OCI-LY3 (cell line): ENCODE measurements at regions not wholly inside any gene's neighbourhood (a gene's known extent, or its start where the extent isn't known, plus 50 kb on each side); places are given as distances from the start of the nearest gene placed in this dataset.

Experiments used
- H2AFZ ChIP-seq: fragments of 200-600, 300-600 bp; shearing (Covaris generic); 2 replicates; pipeline ENCODE4 v1.6.0; 2014; ENCODE audit warnings: antibody characterized with exemption, low read depth, low read length
- H3K27ac ChIP-seq: fragments of 200-600, 300-600 bp; sonication (generic); 2 replicates; pipeline ENCODE4 v1.5.1; 2014; ENCODE audit warnings: mild to moderate bottlenecking, low read length, moderate library complexity, mixed read lengths
- H3K27me3 ChIP-seq: fragments of 200-600, 300-600 bp; sonication (generic); 2 replicates; pipeline ENCODE4 v1.6.1; 2014; ENCODE audit warnings: low read depth, low read length, mixed read lengths
- H3K36me3 ChIP-seq: fragments of 200-600, 300-600 bp; sonication (generic); replicated peaks from 2 replicates; pipeline ENCODE3; 2014; ENCODE audit warnings: low read depth, low read length, mixed read lengths
- H3K4me1 ChIP-seq: fragments of 300-600, 200-600 bp; sonication (generic); 2 replicates; pipeline ENCODE4 v1.6.1; 2014; ENCODE audit warnings: low read length, mixed read lengths
- H3K4me2 ChIP-seq: fragments of 200-600, 300-600 bp; sonication (generic); 2 replicates; pipeline ENCODE4 v1.6.1; 2014; ENCODE audit warnings: low read length, mixed read lengths
- H3K4me3 ChIP-seq: fragments of 300-600, 200-600 bp; sonication (generic); 2 replicates; pipeline ENCODE4 v1.5.1; 2014; ENCODE audit warnings: antibody characterized with exemption, mild to moderate bottlenecking, low read length, moderate library complexity
- H3K79me2 ChIP-seq: fragments of 300-600, 200-600 bp; shearing (Covaris generic); 2 replicates; pipeline ENCODE4 v1.6.1; 2014; ENCODE audit warnings: mild to moderate bottlenecking, low read length, mixed read lengths
- H3K9ac ChIP-seq: fragments of 300-600, 200-600 bp; shearing (Covaris generic); 2 replicates; pipeline ENCODE4 v1.6.0; 2014; ENCODE audit warnings: mild to moderate bottlenecking, low read length, moderate library complexity
- H3K9me3 ChIP-seq: fragments of 200-600, 300-600 bp; shearing (Covaris generic); 2 replicates; pipeline ENCODE4 v1.6.1; 2014; ENCODE audit warnings: low read length, mixed read lengths; ENCODE audit not compliant: insufficient read depth
- H4K20me1 ChIP-seq: fragments of 200-600, 300-600 bp; sonication (generic); 2 replicates; pipeline ENCODE4 v1.6.1; 2016; ENCODE audit warnings: low read length, mixed read lengths; ENCODE audit not compliant: insufficient read depth
- EZH2phosphoT487 ChIP-seq: fragments of 200-600 bp; shearing (Covaris generic); IDR thresholded peaks from 2 replicates; pipeline ENCODE4 v1.6.1; 2018; ENCODE audit warnings: antibody characterized with exemption, mixed run types, low read depth
- TF ChIP-seq, protein P1 (sequence below): fragments of 200-600, 300-600 bp; sonication (generic); IDR thresholded peaks from 2 replicates; pipeline ENCODE4 v1.5.1; 2014; ENCODE audit warnings: antibody characterized with exemption, low read length, low read depth

DNA sequence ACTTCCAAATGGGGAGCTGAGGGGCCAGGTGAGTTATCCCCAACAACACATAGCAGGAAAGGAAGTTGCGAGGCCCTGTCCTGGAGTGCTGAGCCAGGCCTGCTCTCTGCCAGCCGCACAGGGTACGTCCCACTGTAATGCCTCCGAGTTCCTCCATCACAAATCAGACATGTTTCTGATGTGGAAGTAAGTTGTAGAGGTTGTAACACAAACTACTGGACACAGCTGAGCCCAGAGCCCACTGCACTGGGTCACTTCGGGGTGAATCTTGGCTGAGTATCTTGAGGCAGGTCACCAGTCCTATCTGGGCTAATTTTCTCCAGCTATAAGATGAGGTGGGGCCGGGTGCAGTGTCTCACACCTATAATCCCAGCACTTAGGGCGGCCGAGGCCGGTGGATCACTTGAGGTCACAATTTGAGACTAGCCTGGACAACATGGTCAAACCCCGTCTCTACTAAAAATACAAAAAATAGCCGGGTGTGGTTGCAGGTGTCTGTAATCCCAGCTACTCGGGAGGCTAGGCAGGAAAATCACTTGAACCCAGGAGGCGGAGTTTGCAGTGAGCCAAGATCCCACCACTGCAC lies 100.8 kb upstream of the CDH5 start:
- Histone ChIP-seq H4K20me1 (no peaks in the 10 kb centered on the region), H2AFZ (no peak overlapping the region), H3K27me3 (peaks cover 20% of the 10 kb centered on the region), H3K79me2 (no peaks in the 10 kb centered on the region), H3K4me3 (no peak overlapping the region), H3K4me1 (peaks cover 4% of the 10 kb centered on the region; the same call in 1 of the 2 replicates), H3K36me3 (no peaks in the 10 kb centered on the region), H3K4me2 (no peak overlapping the region), H3K9ac (no peak overlapping the region), H3K9me3 (no peaks in the 10 kb centered on the region), H3K27ac (no peak overlapping the region)
- TF ChIP-seq EZH2phosphoT487 = no peak
- TF ChIP-seq, protein P1, sequence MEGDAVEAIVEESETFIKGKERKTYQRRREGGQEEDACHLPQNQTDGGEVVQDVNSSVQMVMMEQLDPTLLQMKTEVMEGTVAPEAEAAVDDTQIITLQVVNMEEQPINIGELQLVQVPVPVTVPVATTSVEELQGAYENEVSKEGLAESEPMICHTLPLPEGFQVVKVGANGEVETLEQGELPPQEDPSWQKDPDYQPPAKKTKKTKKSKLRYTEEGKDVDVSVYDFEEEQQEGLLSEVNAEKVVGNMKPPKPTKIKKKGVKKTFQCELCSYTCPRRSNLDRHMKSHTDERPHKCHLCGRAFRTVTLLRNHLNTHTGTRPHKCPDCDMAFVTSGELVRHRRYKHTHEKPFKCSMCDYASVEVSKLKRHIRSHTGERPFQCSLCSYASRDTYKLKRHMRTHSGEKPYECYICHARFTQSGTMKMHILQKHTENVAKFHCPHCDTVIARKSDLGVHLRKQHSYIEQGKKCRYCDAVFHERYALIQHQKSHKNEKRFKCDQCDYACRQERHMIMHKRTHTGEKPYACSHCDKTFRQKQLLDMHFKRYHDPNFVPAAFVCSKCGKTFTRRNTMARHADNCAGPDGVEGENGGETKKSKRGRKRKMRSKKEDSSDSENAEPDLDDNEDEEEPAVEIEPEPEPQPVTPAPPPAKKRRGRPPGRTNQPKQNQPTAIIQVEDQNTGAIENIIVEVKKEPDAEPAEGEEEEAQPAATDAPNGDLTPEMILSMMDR = no peak

DNA sequence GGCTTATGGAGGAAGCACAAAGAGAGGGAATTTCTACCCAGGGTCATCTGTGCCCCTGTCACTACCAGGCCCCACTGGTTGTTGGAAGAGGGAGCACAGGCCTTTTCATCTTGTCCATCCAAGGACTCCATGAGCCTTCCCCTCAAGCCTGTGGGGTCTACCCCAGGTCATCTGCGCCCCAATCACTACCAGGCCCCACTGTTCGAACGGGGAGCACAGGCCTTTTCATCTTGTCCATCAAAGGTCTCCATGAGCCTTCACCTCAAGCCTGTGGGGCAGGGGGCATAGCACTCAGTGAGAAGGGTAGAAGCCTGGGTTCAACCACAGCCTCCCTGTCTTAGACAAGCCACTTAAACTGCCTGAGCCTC lies 101.5 kb upstream of the CDH5 start:
- Histone ChIP-seq H3K79me2 (no peaks in the 10 kb centered on the region), H3K36me3 (no peaks in the 10 kb centered on the region), H3K4me2 (no peak overlapping the region), H4K20me1 (no peaks in the 10 kb centered on the region), H2AFZ (no peak overlapping the region), H3K27ac (no peak overlapping the region), H3K9me3 (no peaks in the 10 kb centered on the region), H3K9ac (no peak overlapping the region), H3K4me1 (peaks cover 4% of the 10 kb centered on the region; the same call in 1 of the 2 replicates), H3K4me3 (no peak overlapping the region), H3K27me3 (peaks cover 20% of the 10 kb centered on the region)
- no peak for TF ChIP-seq EZH2phosphoT487
- TF ChIP-seq, protein P1 = no peak

DNA sequence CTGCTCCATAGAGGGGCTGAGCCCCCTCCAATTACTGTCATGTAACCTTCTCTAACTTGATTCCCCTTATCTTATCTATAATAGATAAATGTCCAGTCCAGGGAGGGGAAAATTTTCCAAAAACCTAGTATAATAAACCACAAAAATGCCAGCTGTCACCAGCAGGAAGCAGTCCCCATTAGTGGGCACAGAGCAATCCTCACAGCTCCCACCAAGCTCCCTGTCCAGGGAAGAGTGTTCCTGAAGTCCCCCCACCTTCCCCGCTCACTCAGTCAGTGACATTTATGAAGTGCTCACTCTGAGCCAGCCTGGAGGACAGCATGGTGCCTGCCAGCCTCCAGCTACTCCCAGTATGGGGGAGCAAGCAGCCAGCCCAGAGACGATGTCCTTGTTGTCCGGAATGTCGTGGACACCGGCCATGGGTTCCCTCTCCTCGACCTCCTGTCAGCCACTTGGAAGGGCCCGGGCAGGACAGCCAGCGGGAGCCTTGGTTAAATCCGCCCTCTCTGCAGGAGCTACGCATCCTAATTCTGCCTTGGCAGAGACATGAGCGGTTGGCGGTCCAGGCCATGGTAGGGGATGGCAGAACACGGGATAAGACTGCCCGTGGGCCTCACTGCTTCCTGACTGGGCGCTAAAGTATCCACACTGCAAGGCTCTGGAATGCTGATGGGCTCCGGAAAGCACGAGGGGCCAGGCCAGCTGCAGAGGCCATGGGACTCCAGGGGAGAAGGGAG lies 102.0 kb upstream of the CDH5 start:
- H3K4me3 ChIP-seq = no peak overlapping the region
- no peaks in the 10 kb centered on the region for H4K20me1 ChIP-seq
- H3K4me2 ChIP-seq = no peak overlapping the region
- H3K36me3 ChIP-seq = no peaks in the 10 kb centered on the region
- no peak overlapping the region for H3K9ac ChIP-seq
- H3K4me1 ChIP-seq = peaks cover 4% of the 10 kb centered on the region; the same call in 1 of the 2 replicates
- no peaks in the 10 kb centered on the region for H3K9me3 ChIP-seq
- no peak overlapping the region for H3K27ac ChIP-seq
- TF ChIP-seq EZH2phosphoT487 = no peak
- TF ChIP-seq, protein P1 = no peak
- peaks cover 19% of the 10 kb centered on the region for H3K27me3 ChIP-seq
- H3K79me2 ChIP-seq = no peaks in the 10 kb centered on the region
- H2AFZ ChIP-seq = no peak overlapping the region

DNA sequence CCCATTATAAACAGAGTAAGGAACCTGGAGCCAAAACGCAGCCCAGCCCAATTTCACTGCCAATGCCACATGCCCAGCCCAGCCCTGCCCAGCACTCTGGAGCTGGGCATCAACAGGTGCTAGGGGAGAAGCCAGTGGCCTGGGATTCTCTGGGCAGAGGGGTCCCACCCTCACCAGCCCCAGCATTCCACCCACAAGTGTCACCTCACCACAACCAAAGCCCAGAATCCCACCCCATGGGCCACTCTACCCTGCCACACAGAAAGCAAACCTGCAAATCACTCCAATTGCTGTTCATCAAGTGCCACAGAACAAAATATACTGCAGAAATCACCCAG lies 102.5 kb upstream of the CDH5 start:
- no peaks in the 10 kb centered on the region for H4K20me1 ChIP-seq
- no peaks in the 10 kb centered on the region for H3K79me2 ChIP-seq
- no peaks in the 10 kb centered on the region for H3K9me3 ChIP-seq
- no peak overlapping the region for H3K4me3 ChIP-seq
- H3K27ac ChIP-seq = no peak overlapping the region
- H3K4me2 ChIP-seq = no peak overlapping the region
- no peak overlapping the region for H3K9ac ChIP-seq
- H2AFZ ChIP-seq = no peak overlapping the region
- no peaks in the 10 kb centered on the region for H3K36me3 ChIP-seq
- peaks cover 17% of the 10 kb centered on the region for H3K27me3 ChIP-seq
- TF ChIP-seq EZH2phosphoT487 = no peak
- TF ChIP-seq, protein P1 = no peak
- H3K4me1 ChIP-seq = peaks cover 4% of the 10 kb centered on the region; the same call in 1 of the 2 replicates
